GM12878 (cell line): ENCODE measurements at regions not wholly inside any gene's neighbourhood (a gene's known extent, or its start where the extent isn't known, plus 50 kb on each side); places are given as distances from the start of the nearest gene placed in this dataset.

Experiments
- ATAC-seq: fragments of 200-7000 bp; cut with Tn5 transposase; 3 replicates; pipeline ENCODE4 v1.9.1; 2020; ENCODE audit warnings: mild to moderate bottlenecking, moderate library complexity
- BruUV-seq: library from RNA; stranded (reverse); fragments of 400-500 nt; replicated peaks from 2 replicates; lab custom pipeline; 2021; lab: Mats Ljungman, UMichigan
- CTCF ChIA-PET: fragments of 300-600 bp; sonication (Branson Sonifier 250); formaldehyde crosslinking; extraction: SDS; loops from one replicate; lab custom pipeline; 2021; ENCODE audit warnings: inconsistent platforms; lab: Yijun Ruan, JAX
- POLR2A ChIA-PET: fragments of 350-600 bp; formaldehyde crosslinking; extraction: SDS; loops from one replicate; lab custom pipeline; 2021; ENCODE audit warnings: inconsistent platforms; lab: Charles Lee
- RAD21 ChIA-PET: fragments of 300-600 bp; sonication (Branson Sonifier 250); formaldehyde crosslinking; loops from one replicate; lab custom pipeline; 2023; ENCODE audit warnings: antibody characterized with exemption; ENCODE audit not compliant: unreplicated experiment; lab: Charles Lee
- SMC1A ChIA-PET: fragments of 300-600 bp; sonication (Branson Sonifier 250); formaldehyde crosslinking; loops from one replicate; lab custom pipeline; 2023; ENCODE audit not compliant: unreplicated experiment, uncharacterized antibody; lab: Charles Lee
- DNase-seq: peaks from one replicate; pipeline ENCODE4 v3.0.0-alpha.2; 2011; ENCODE audit warnings: low read depth, low spot score
- FAIRE-seq: peaks from 3 replicates; lab custom pipeline; 2011; peaks lifted over from hg19 to GRCh38; lab: Jason Lieb, UNC
- H2AFZ ChIP-seq: 2 replicates; pipeline ENCODE4 v1.6.0; 2011; ENCODE audit warnings: low read depth, low read length, control low read depth; ENCODE audit not compliant: control insufficient read depth
- H3K27ac ChIP-seq: 2 replicates; pipeline ENCODE4 v1.5.1; 2011; ENCODE audit warnings: control low read depth; ENCODE audit not compliant: control insufficient read depth, insufficient read depth
- H3K27me3 ChIP-seq, 2 experiments: replicated peaks in 1 of 2; 2 replicates each; pipeline versions ENCODE4 v1.6.0 to v1.6.1; 2011; ENCODE audit warnings: low read length in 1 of 2; ENCODE audit not compliant: control insufficient read depth in 2 of 2, insufficient read depth in 2 of 2
- H3K36me3 ChIP-seq, 2 experiments: 2 replicates each; pipeline ENCODE4 v1.5.1; 2011; ENCODE audit warnings: low read length in 1 of 2; ENCODE audit not compliant: control insufficient read depth in 2 of 2, insufficient read depth in 2 of 2
- H3K4me1 ChIP-seq: 2 replicates; pipeline ENCODE4 v1.6.1; 2011; ENCODE audit warnings: mild to moderate bottlenecking, low read length, moderate library complexity, mixed read lengths; ENCODE audit not compliant: control insufficient read depth, insufficient read depth
- H3K4me2 ChIP-seq: 2 replicates; pipeline ENCODE4 v1.6.0; 2011; ENCODE audit warnings: control low read depth; ENCODE audit not compliant: control insufficient read depth, insufficient read depth
- H3K4me3 ChIP-seq: fragments of 200-600 bp; sonication (generic); 2 replicates; pipeline ENCODE4 v1.5.1; 2016
- H3K79me2 ChIP-seq: 2 replicates; pipeline ENCODE4 v1.6.0; 2011; ENCODE audit warnings: low read length; ENCODE audit not compliant: control insufficient read depth, insufficient read depth
- H3K9ac ChIP-seq: 2 replicates; pipeline ENCODE4 v1.8.0; 2011; ENCODE audit warnings: low read length, control low read depth, mixed read lengths; ENCODE audit not compliant: control insufficient read depth, insufficient read depth
- H3K9me3 ChIP-seq: replicated peaks from 3 replicates; pipeline ENCODE4 v1.5.1; 2011; ENCODE audit warnings: mild to moderate bottlenecking, low read length; ENCODE audit not compliant: control insufficient read depth, insufficient read depth
- H4K20me1 ChIP-seq: 2 replicates; pipeline ENCODE4 v1.6.0; 2011; ENCODE audit not compliant: control insufficient read depth, insufficient read depth
- BMI1 ChIP-seq: fragments of 450-650 bp; IDR thresholded peaks from 2 replicates; pipeline ENCODE4 v1.6.1; 2016; ENCODE audit warnings: mild to moderate bottlenecking, moderate library complexity, borderline replicate concordance
- CBX5 ChIP-seq: sonication (generic); IDR thresholded peaks from 2 replicates; pipeline ENCODE4 v1.6.1; 2016; ENCODE audit warnings: low read depth, moderate library complexity, mild to moderate bottlenecking, inconsistent platforms
- CEBPB ChIP-seq, 2 experiments: fragments of 150-350 bp in 1 of 2; IDR thresholded peaks; 2 replicates each; pipeline ENCODE4 v1.6.1; 2012 to 2014; ENCODE audit warnings: low read depth in 2 of 2, low read length in 2 of 2, borderline replicate concordance in 1 of 2, inconsistent platforms in 1 of 2
- HDAC2 ChIP-seq: fragments of 200-600 bp; sonication (generic); IDR thresholded peaks from 2 replicates; pipeline ENCODE4 v1.6.1; 2017
- IRF4 ChIP-seq: IDR thresholded peaks from 2 replicates; pipeline ENCODE4 v1.6.1; 2011; ENCODE audit warnings: low read depth, low read length
- MAX ChIP-seq: IDR thresholded peaks from 2 replicates; pipeline ENCODE4 v1.6.1; 2012; ENCODE audit warnings: low read depth, low read length, improper control_type of control experiment
- MEF2A ChIP-seq: IDR thresholded peaks from 2 replicates; pipeline ENCODE4 v1.6.1; 2011; ENCODE audit warnings: low read depth, mild to moderate bottlenecking, low read length, moderate library complexity; ENCODE audit not compliant: insufficient read depth
- NR2C2 ChIP-seq: IDR thresholded peaks from 2 replicates; pipeline ENCODE4 v1.6.1; 2011; ENCODE audit warnings: borderline replicate concordance, low read depth; ENCODE audit not compliant: control insufficient read depth, insufficient read length
- POLR2A ChIP-seq: IDR thresholded peaks from 2 replicates; pipeline ENCODE4 v1.6.1; 2011; ENCODE audit warnings: low read depth, mild to moderate bottlenecking, low read length
- POLR2AphosphoS5 ChIP-seq: IDR thresholded peaks from 2 replicates; pipeline ENCODE4 v1.6.1; 2011; ENCODE audit warnings: mild to moderate bottlenecking, low read length, inconsistent platforms
- SMARCA5 ChIP-seq: fragments of 450-650 bp; IDR thresholded peaks from 2 replicates; pipeline ENCODE4 v1.6.1; 2017; ENCODE audit warnings: mild to moderate bottlenecking
- STAT1 ChIP-seq: fragments of 450-650 bp; conservative IDR thresholded peaks from 2 replicates; pipeline ENCODE4 v1.6.1; 2014; ENCODE audit warnings: antibody characterized with exemption, mild to moderate bottlenecking
- SUZ12 ChIP-seq: fragments of 200-600 bp; sonication (generic); IDR thresholded peaks from one replicate; pipeline ENCODE4 v1.6.1; 2018; ENCODE audit warnings: antibody characterized with exemption, mild to moderate bottlenecking; ENCODE audit not compliant: unreplicated experiment
- ZNF622 ChIP-seq: fragments of 450-650 bp; IDR thresholded peaks from 2 replicates; pipeline ENCODE4 v1.6.1; 2017; ENCODE audit warnings: mild to moderate bottlenecking, inconsistent platforms
- WGBS: methylation state at CpG from one replicate; pipeline ENCODE4 v1.1.6; 2016; ENCODE audit warnings: low lambda C conversion rate; ENCODE audit not compliant: insufficient replicate concordance, insufficient coverage; ENCODE audit errors: missing lambda C conversion rate; 5-methylcytosine and 5-hydroxymethylcytosine counted together
- in situ Hi-C: fragments of 300-500 bp; cut with MboI; formaldehyde crosslinking; loops from 9 replicates; pipeline ENCODE4 v1.14.3; 2018; ENCODE audit warnings: mixed read lengths
- intact Hi-C: fragments of 100-400 bp; cut with micrococcal nuclease; formaldehyde crosslinking; loops from one replicate; pipeline ENCODE4 v1.14.2; 2022; ENCODE audit not compliant: unreplicated experiment
- TF ChIP-seq, protein P1 (sequence below): IDR thresholded peaks from 2 replicates; pipeline ENCODE4 v1.6.1; 2011; ENCODE audit warnings: borderline replicate concordance, low read depth, mild to moderate bottlenecking, moderate library complexity, low read length; ENCODE audit not compliant: insufficient read depth, poor library complexity, severe bottlenecking
- TF ChIP-seq, protein P2 (sequence below): fragments of 150-350 bp; IDR thresholded peaks from 2 replicates; pipeline ENCODE4 v1.6.1; 2014; ENCODE audit warnings: mild to moderate bottlenecking, low read depth, low read length

GRCh38 chr22:27024982-27025381, 367.6 kb downstream of the MIAT start:
- Histone ChIP-seq H3K4me2 (no peak overlapping the region), H2AFZ (no peak overlapping the region), H3K4me3 (no peak overlapping the region), H3K9me3 (no peaks in the 10 kb centered on the region), H3K27me3 (peaks cover 0 to 3% of the 10 kb centered on the region in 2 experiments; a peak in 1 of 4 replicates), H4K20me1 (no peaks in the 10 kb centered on the region), H3K4me1 (no peaks in the 10 kb centered on the region), H3K36me3 (no peaks in the 10 kb centered on the region), H3K79me2 (no peaks in the 10 kb centered on the region), H3K9ac (no peak overlapping the region), H3K27ac (no peak overlapping the region)
- no peak for DNase-seq
- BruUV-seq = no TSS peak
- WGBS = 0% methylated on average over 1 of the region's 1 CpG
- intact Hi-C loops = no loop called here
- ATAC-seq = no peak
- ChIA-PET RAD21 (no interaction called here), SMC1A (no interaction called here), POLR2A (no interaction called here), CTCF (no interaction called here)
- in situ Hi-C loops = no loop called here
- FAIRE-seq = no peak
- TF ChIP-seq MAX (no peak), POLR2A (no peak), SUZ12 (no peak), SMARCA5 (no peak), STAT1 (no peak), HDAC2 (no peak), NR2C2 (no peak), BMI1 (no peak), POLR2AphosphoS5 (no peak), MEF2A (no peak), CEBPB (IDR thresholded peaks at IDR 0.05; ENCODE audit: borderline replicate concordance in 1 of 2, low read depth in 2 of 2, low read length in 2 of 2) (no peak), ZNF622 (no peak), IRF4 (no peak), CBX5 (no peak)
- TF ChIP-seq, protein P1, sequence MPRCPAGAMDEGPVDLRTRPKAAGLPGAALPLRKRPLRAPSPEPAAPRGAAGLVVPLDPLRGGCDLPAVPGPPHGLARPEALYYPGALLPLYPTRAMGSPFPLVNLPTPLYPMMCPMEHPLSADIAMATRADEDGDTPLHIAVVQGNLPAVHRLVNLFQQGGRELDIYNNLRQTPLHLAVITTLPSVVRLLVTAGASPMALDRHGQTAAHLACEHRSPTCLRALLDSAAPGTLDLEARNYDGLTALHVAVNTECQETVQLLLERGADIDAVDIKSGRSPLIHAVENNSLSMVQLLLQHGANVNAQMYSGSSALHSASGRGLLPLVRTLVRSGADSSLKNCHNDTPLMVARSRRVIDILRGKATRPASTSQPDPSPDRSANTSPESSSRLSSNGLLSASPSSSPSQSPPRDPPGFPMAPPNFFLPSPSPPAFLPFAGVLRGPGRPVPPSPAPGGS = no peak
- TF ChIP-seq, protein P2, sequence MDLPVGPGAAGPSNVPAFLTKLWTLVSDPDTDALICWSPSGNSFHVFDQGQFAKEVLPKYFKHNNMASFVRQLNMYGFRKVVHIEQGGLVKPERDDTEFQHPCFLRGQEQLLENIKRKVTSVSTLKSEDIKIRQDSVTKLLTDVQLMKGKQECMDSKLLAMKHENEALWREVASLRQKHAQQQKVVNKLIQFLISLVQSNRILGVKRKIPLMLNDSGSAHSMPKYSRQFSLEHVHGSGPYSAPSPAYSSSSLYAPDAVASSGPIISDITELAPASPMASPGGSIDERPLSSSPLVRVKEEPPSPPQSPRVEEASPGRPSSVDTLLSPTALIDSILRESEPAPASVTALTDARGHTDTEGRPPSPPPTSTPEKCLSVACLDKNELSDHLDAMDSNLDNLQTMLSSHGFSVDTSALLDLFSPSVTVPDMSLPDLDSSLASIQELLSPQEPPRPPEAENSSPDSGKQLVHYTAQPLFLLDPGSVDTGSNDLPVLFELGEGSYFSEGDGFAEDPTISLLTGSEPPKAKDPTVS = no peak
